K562 (cell line): ENCODE measurements at regions not wholly inside any gene's neighbourhood (a gene's known extent, or its start where the extent isn't known, plus 50 kb on each side); places are given as distances from the start of the nearest gene placed in this dataset.

Experiments
- ATAC-seq: fragments of 200-7000 bp; cut with Tn5 transposase; 3 replicates; pipeline ENCODE4 v1.9.1; 2020; ENCODE audit warnings: moderate library complexity
- BruUV-seq: library from RNA; stranded (reverse); fragments of 400-500 nt; replicated peaks from 2 replicates; lab custom pipeline; 2021; lab: Mats Ljungman, UMichigan
- CTCF ChIA-PET: fragments of 300-600 bp; formaldehyde crosslinking; extraction: SDS; loops from one replicate; lab custom pipeline; 2021; ENCODE audit warnings: low intra/inter-chr PET ratio; lab: Yijun Ruan, JAX
- POLR2A ChIA-PET: fragments of 300-600, 350-650 bp; sonication (Branson Sonifier 250); formaldehyde crosslinking; extraction: SDS; loops from one replicate; lab custom pipeline; 2021; ENCODE audit warnings: antibody characterized with exemption, inconsistent platforms; lab: Yijun Ruan, JAX
- DNase-seq, 4 experiments: peaks; one replicate each; pipeline versions ENCODE4 v3.0.0 to v3.0.0-alpha.2; 2011 to 2018; ENCODE audit warnings: low spot score in 3 of 4, mixed read lengths in 3 of 4; ENCODE audit errors: extremely low read depth in 1 of 4
- FAIRE-seq: peaks from 2 replicates; lab custom pipeline; 2011; peaks lifted over from hg19 to GRCh38; lab: Jason Lieb, UNC
- H2AFZ ChIP-seq: 2 replicates; pipeline ENCODE4 v1.6.0; 2011; ENCODE audit warnings: low read depth, low read length, control low read depth, inconsistent platforms
- H3K27ac ChIP-seq: fragments of 200-600 bp; 3 replicates; pipeline ENCODE4 v1.8.0; 2011; ENCODE audit warnings: low read depth, mild to moderate bottlenecking, control low read depth, inconsistent platforms, low read length, moderate library complexity, mixed read lengths; ENCODE audit errors: extremely low read depth
- H3K27me3 ChIP-seq, 2 experiments: fragments of 300-600 bp in 1 of 2; 2 replicates in 1 of 2; 3 replicates in 1 of 2; pipeline versions ENCODE4 v1.6.0 to v1.8.0; 2011; ENCODE audit warnings: inconsistent platforms in 2 of 2, low read length in 2 of 2, mild to moderate bottlenecking in 1 of 2, mixed read lengths in 1 of 2, moderate library complexity in 1 of 2; ENCODE audit not compliant: control insufficient read depth in 2 of 2, insufficient read depth in 2 of 2
- H3K36me3 ChIP-seq: fragments of 300-600 bp; 3 replicates; pipeline ENCODE4 v1.8.0; 2011; ENCODE audit warnings: mild to moderate bottlenecking, low read length, inconsistent platforms; ENCODE audit not compliant: control insufficient read depth, insufficient read depth
- H3K4me1 ChIP-seq, 2 experiments: fragments of 200-600 bp in 1 of 2; replicated peaks in 1 of 2; 2 replicates in 1 of 2; 3 replicates in 1 of 2; pipeline versions ENCODE4 v1.5.1 to v1.8.0; 2011; ENCODE audit warnings: inconsistent platforms in 2 of 2, low read length in 2 of 2, mild to moderate bottlenecking in 1 of 2, mixed read lengths in 1 of 2, moderate library complexity in 1 of 2; ENCODE audit not compliant: control insufficient read depth in 2 of 2, insufficient read depth in 2 of 2
- H3K4me2 ChIP-seq: 2 replicates; pipeline ENCODE4 v1.6.1; 2011; ENCODE audit warnings: low read length, control low read depth, inconsistent platforms, mixed read lengths; ENCODE audit not compliant: insufficient read depth
- H3K4me3 ChIP-seq: fragments of 200-600 bp; sonication (generic), shearing (Covaris generic); 2 replicates; pipeline ENCODE4 v1.5.1; 2016; ENCODE audit warnings: control low read depth, inconsistent platforms
- H3K79me2 ChIP-seq: fragments of 200-600 bp; 3 replicates; pipeline ENCODE4 v1.8.0; 2011; ENCODE audit warnings: low read length, inconsistent platforms; ENCODE audit not compliant: control insufficient read depth, insufficient read depth
- H3K9ac ChIP-seq, 2 experiments: 2 replicates each; pipeline versions ENCODE4 v1.6.0 to v1.6.1; 2011; ENCODE audit warnings: low read depth in 2 of 2, low read length in 2 of 2, control low read depth in 1 of 2, inconsistent platforms in 1 of 2, mild to moderate bottlenecking in 1 of 2, mixed read lengths in 1 of 2; ENCODE audit not compliant: insufficient read depth in 1 of 2
- H3K9me1 ChIP-seq: one replicate; pipeline ENCODE4 v1.6.0; 2011; ENCODE audit warnings: inconsistent platforms, mild to moderate bottlenecking, low read length, moderate library complexity; ENCODE audit not compliant: control insufficient read depth, insufficient read depth
- H3K9me3 ChIP-seq: replicated peaks from 2 replicates; pipeline ENCODE4 v1.5.1; 2011; ENCODE audit warnings: low read depth, low read length, inconsistent platforms; ENCODE audit not compliant: control insufficient read depth, insufficient read depth
- H4K20me1 ChIP-seq: replicated peaks from 2 replicates; pipeline ENCODE4 v1.6.1; 2011; ENCODE audit warnings: low read length, inconsistent platforms, mixed read lengths; ENCODE audit not compliant: control insufficient read depth, insufficient read depth
- CTCF ChIP-seq, 3 experiments: IDR thresholded peaks in 2 of 3; conservative IDR thresholded peaks in 1 of 3; 2 replicates each; pipeline ENCODE4 v1.5.1; 2011 to 2012; ENCODE audit warnings: low read length in 3 of 3, mild to moderate bottlenecking in 3 of 3, control low read depth in 2 of 3, improper control_type of control experiment in 1 of 3, inconsistent platforms in 1 of 3, low read depth in 1 of 3, mixed read lengths in 1 of 3, moderate library complexity in 1 of 3; ENCODE audit not compliant: insufficient read depth in 2 of 3
- HDAC1 ChIP-seq, 2 experiments: fragments of 450-650 bp; IDR thresholded peaks; 2 replicates each; pipeline ENCODE4 v1.6.1; 2016 to 2017; ENCODE audit warnings: inconsistent platforms in 1 of 2, mild to moderate bottlenecking in 1 of 2, moderate library complexity in 1 of 2
- HLTF ChIP-seq: fragments of 450-650 bp; IDR thresholded peaks from 2 replicates; pipeline ENCODE4 v1.6.1; 2016
- IFI16 ChIP-seq: fragments of 250-450 bp; sonication (Bioruptor Pico); IDR thresholded peaks from 2 replicates; pipeline ENCODE4 v2.1.2; 2022; ENCODE audit warnings: mild to moderate bottlenecking, inconsistent platforms
- MEIS2 ChIP-seq: fragments of 450-650 bp; IDR thresholded peaks from 2 replicates; pipeline ENCODE4 v1.6.1; 2014; ENCODE audit warnings: mild to moderate bottlenecking; ENCODE audit not compliant: partially characterized antibody
- TAF1 ChIP-seq: IDR thresholded peaks from 2 replicates; pipeline ENCODE4 v1.6.1; 2011; ENCODE audit warnings: mild to moderate bottlenecking, low read length, moderate library complexity; ENCODE audit not compliant: insufficient read depth, control insufficient read depth, severe bottlenecking; ENCODE audit errors: extremely low read depth
- THRB ChIP-seq: fragments of 450-650 bp; formaldehyde crosslinking; conservative IDR thresholded peaks from 2 replicates; pipeline ENCODE4 v1.4.0; 2022; ENCODE audit warnings: mild to moderate bottlenecking, missing genetic modification characterization
- ZNF224 ChIP-seq: sonication (generic); formaldehyde crosslinking; IDR thresholded peaks from 2 replicates; pipeline ENCODE4 v1.8.0; 2022; ENCODE audit warnings: mild to moderate bottlenecking, missing genetic modification reagents
- ZNF239 ChIP-seq: fragments of 250-450 bp; sonication (Bioruptor Pico); IDR thresholded peaks from 2 replicates; pipeline ENCODE4 v1.4.0; 2020; ENCODE audit warnings: mild to moderate bottlenecking
- ZNF740 ChIP-seq, 3 experiments: fragments of 200-800 bp in 1 of 3; sonication (Bioruptor generic) in 1 of 3; sonication (generic) in 1 of 3; formaldehyde crosslinking in 1 of 3; IDR thresholded peaks; 2 replicates each; pipeline versions ENCODE4 v1.6.1 to v1.8.0; 2016 to 2022; ENCODE audit warnings: mild to moderate bottlenecking in 2 of 3, missing compliant biosample characterization in 2 of 3, missing genetic modification characterization in 2 of 3, missing genetic modification reagents in 1 of 3
- WGBS: fragments of 100-300 bp; shearing (Covaris generic); methylation state at CpG from one replicate; pipeline ENCODE4 v1.1.6; 2016; ENCODE audit warnings: low coverage, mixed read lengths; ENCODE audit not compliant: insufficient coverage; ENCODE audit errors: missing lambda C conversion rate; 5-methylcytosine and 5-hydroxymethylcytosine counted together
- in situ Hi-C: fragments of 300-500 bp; cut with MboI; formaldehyde crosslinking; loops from 4 replicates; pipeline ENCODE4 v1.15.0; 2018; ENCODE audit warnings: inconsistent platforms, mixed read lengths
- intact Hi-C: fragments of 100-400 bp; cut with micrococcal nuclease; formaldehyde crosslinking; loops from 2 replicates; pipeline ENCODE4 v1.14.2; 2022
- TF ChIP-seq, protein P1 (sequence below): sonication (generic); formaldehyde crosslinking; IDR thresholded peaks from 2 replicates; pipeline ENCODE4 v1.8.1; 2023; ENCODE audit warnings: missing genetic modification reagents, mild to moderate bottlenecking, borderline replicate concordance

- TF ChIP-seq CTCF (IDR thresholded peaks at IDR 0.05 in 2 of 3, conservative IDR thresholded peaks at IDR 0.05 in 1 of 3; ENCODE audit: insufficient read depth in 2 of 3, low read depth in 1 of 3, low read length in 3 of 3), result peak; percentile 38 to 44 (median 39); a peak in 5 of 6 replicates
- TF ChIP-seq, all 486 proteins: peak for 5
Measured at GRCh38 chr7:148535217-148535616, 55.3 kb upstream of the C7orf33 start (continued).

DNA sequence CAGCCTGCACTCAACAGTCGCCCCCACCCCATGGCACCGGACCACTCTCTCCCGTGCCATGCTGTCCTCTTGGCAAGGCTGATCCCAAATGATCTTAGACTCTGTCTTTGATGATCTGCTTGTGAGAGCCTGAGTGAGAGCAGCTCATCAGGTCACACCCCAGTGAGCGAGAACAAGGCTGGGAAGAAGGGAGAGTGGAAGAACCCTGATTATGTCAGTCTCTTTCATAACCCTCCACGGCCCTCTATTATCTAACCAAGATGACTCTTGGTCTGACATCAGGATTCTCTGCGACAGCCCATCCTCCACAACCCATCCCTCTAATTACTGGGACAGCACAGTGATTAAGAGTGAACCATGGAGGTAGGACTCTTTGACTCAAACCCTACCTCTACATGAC, 53.1 kb upstream of the C7orf33 start:
- Histone ChIP-seq H3K4me2 (no peak overlapping the region), H3K9me3 (no peaks in the 10 kb centered on the region), H3K9me1 (no peaks in the 10 kb centered on the region), H3K27me3 (peaks cover 31 to 45% of the 10 kb centered on the region in 2 experiments; a peak in 4 of 5 replicates), H4K20me1 (no peaks in the 10 kb centered on the region), H3K4me1 (no peaks in the 10 kb centered on the region), H3K79me2 (no peaks in the 10 kb centered on the region), H3K9ac (no peak overlapping the region), H2AFZ (no peak overlapping the region), H3K4me3 (no peak overlapping the region), H3K36me3 (no peaks in the 10 kb centered on the region), H3K27ac (no peak overlapping the region)
- CTCF ChIA-PET, result no interaction called here
- no TSS peak for BruUV-seq
- no peak for ATAC-seq
- POLR2A ChIA-PET, result interaction anchor here (1.6 kb wide), 1 partner anchor 9 kb away, joined by 7 read pairs; no protein-coding TSS in a partner anchor
- in situ Hi-C loops (no loop called here), intact Hi-C loops (no loop called here)
- WGBS, result 0% methylated on average over 6 of the region's 6 CpGs
- FAIRE-seq, result no peak
- DNase-seq, result no peak
- TF ChIP-seq, protein P1, sequence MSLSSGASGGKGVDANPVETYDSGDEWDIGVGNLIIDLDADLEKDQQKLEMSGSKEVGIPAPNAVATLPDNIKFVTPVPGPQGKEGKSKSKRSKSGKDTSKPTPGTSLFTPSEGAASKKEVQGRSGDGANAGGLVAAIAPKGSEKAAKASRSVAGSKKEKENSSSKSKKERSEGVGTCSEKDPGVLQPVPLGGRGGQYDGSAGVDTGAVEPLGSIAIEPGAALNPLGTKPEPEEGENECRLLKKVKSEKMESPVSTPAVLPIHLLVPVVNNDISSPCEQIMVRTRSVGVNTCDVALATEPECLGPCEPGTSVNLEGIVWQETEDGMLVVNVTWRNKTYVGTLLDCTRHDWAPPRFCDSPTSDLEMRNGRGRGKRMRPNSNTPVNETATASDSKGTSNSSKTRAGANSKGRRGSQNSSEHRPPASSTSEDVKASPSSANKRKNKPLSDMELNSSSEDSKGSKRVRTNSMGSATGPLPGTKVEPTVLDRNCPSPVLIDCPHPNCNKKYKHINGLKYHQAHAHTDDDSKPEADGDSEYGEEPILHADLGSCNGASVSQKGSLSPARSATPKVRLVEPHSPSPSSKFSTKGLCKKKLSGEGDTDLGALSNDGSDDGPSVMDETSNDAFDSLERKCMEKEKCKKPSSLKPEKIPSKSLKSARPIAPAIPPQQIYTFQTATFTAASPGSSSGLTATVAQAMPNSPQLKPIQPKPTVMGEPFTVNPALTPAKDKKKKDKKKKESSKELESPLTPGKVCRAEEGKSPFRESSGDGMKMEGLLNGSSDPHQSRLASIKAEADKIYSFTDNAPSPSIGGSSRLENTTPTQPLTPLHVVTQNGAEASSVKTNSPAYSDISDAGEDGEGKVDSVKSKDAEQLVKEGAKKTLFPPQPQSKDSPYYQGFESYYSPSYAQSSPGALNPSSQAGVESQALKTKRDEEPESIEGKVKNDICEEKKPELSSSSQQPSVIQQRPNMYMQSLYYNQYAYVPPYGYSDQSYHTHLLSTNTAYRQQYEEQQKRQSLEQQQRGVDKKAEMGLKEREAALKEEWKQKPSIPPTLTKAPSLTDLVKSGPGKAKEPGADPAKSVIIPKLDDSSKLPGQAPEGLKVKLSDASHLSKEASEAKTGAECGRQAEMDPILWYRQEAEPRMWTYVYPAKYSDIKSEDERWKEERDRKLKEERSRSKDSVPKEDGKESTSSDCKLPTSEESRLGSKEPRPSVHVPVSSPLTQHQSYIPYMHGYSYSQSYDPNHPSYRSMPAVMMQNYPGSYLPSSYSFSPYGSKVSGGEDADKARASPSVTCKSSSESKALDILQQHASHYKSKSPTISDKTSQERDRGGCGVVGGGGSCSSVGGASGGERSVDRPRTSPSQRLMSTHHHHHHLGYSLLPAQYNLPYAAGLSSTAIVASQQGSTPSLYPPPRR (CRISPR knock-in tag), result no peak
- TF ChIP-seq MEIS2 (no peak), THRB (CRISPR knock-in tag) (no peak), HDAC1 (IDR thresholded peaks at IDR 0.05) (no peak), TAF1 (no peak), ZNF239 (CRISPR knock-in tag) (no peak), ZNF224 (CRISPR knock-in tag) (no peak), IFI16 (no peak), ZNF740 (CRISPR knock-in tag; IDR thresholded peaks at IDR 0.05) (no peak), ZNF740 (tag; IDR thresholded peaks at IDR 0.05) (no peak), HLTF (no peak)
